ENCODE measurements at regions not wholly inside any gene's neighbourhood (a gene's known extent, or its start where the extent isn't known, plus 50 kb on each side); places are given as distances from the start of the nearest gene placed in this dataset.
"Not testable (repeated sequence)": the region's sequence is repeated elsewhere in the genome, so short reads cannot be mapped to it uniquely, and the experiment has no call there.

DNA sequence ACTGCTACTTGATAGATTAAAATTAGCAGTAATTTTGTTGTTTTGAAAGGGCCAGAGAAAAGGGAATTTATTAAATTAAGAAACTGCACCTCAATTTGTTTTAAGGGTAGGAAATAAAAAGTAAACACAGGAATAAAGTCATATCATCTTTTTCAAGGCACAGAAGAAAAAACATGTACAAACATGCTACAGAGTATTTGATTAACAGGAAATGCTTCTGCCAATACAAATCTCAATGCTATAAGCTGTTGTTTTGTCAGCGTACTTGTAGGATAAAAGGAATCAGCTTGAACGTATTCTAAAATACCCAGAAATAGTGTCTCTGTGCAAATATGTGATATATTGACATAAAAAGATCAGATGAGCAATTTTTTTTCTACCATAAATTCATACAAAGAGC lies 474.0 kb upstream of the MGAT4C start:
- no peak for DNase-seq

DNA sequence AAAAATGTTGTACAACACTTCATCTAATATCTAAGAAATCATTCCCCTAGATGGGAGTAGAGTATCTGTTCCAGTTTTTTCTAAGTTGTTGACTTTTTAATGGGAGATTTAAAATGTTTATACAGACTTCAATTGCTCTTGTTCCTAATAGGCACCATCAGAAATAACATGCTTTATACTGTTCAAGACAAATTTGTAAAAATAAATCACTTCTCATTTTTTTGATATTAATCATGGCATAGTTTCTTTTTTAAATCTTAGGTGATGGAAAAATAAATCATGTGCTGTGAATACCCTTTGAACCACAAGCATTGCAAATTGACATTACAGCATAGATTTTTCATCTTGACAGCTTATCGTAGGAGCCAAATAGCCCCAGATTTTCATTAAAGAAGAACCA lies 473.5 kb upstream of the MGAT4C start:
- DNase-seq: no peak

DNA sequence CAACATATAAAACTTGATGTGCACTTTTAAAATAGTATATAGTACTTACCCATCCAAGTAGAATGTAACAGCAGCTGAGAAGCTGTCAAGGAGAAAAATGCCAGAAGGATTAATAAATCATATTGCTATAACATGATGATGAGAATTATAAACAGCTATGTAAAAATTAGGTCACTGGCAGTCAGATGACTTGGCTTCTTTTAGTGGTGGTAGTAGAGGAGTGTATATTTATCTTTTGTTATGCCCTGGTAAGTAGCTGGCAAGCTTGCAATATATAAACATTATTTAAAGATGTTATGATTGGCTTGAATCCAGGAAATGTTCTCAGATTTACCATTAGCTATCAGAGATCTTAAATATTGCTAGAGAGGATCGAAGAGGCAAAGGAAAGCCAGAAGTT lies 471.0 kb upstream of the MGAT4C start:
- DNase-seq: no peak

DNA sequence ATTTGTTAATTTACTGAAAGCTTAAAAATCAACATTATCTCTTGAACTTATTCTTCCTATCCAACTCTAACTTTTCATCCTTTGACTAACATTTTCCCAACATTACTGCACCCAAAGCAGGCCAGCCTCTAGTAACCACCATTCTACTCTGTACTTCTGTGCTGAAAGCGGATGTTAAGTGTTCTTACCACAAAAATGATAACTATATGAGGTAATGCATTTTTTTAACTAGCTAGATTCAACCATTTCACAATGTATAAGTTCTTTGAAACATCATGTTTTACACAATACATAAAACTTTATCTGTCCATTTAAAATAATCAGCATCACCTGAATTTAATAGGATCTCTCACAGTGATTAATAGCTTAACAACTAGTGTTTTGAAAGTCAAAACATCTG lies 468.5 kb upstream of the MGAT4C start:
- DNase-seq: no peak

DNA sequence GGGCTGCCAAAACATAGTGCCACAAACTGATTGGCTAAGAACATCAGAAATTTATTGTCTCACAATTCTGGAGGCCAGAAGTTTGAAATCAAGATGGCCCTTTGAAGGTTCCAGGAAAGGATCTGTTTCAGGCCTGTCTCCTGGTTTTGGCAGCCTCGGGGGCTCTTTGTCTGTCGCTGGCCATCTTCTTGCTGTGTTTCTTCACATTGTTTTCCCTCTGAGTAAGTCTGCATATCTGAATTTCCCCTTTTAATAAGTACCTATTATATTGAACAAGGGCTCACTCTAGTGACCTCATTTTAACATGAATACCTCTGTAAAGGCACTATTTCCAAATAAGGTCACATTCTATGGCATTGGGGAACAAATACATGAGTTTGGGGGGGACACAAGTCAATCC lies 467.1 kb upstream of the MGAT4C start:
- no peak for DNase-seq

DNA sequence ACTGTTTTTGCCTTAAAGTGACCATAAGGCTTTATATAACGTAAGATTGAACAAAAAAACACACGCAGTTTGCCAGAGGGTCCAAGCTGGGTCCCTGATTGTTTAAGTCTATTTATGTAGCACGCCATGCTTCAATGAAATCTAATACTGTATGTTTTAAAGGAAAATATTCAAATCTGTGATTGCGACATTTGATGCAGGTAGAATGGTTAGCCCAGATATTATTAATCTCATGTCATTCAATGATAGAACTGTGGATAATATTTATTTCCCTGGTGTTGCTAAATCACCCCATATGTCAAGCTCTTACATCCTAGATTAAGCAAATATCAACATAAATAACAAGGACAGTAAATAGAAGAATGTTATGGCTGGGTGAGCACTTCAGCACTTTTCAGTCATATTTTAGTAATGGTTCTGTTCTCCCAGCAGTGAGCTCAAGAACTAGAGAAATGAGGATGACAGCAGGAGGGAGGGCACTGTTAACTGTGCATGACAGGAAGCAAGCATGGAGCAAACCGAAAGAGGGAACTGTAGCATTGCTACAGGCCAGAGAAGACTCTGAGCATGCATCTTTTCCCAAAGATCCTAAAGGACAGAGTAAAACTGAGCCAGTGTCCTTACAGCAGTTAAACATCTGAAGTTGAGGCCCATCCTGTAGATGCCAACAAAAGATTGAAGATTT lies 465.7 kb upstream of the MGAT4C start:
- no peak for DNase-seq

DNA sequence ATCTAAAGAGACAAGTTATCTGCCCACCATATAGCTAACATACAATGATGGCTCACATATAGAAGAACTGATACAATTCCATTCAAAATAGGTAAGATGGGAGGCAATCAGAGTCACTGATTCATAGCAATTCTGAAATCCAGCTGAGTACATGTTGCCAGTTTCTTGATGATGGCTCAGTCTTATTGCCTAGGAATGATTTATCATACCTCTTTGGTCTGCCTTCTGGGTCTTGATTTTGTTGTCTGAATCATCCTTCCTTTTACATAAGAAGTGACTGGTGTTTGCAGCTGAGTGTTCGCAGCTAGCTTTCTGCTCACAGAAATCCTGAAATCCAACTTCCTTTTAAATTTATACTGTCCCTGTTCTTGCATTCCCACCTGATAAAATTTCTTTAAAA lies 463.2 kb upstream of the MGAT4C start:
- no peak for DNase-seq

DNA sequence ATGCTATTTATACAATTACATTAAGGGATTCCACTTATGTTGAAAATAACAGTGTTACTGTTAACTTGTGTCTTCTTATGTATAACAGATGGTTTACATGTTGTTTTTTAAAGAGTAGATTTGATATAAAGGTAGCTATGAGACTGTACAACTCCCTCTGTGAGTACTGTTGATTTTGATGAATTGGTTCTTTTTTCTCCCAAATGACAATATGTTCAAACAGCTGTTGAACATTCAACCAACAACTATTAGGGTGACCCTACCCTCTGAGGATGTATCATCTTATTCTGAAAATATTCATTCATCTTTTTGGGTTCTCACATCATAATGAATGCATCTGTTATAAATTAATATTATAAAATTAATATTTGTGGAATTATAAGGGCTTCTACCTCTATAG lies 456.9 kb upstream of the MGAT4C start:
- no peak for DNase-seq

DNA sequence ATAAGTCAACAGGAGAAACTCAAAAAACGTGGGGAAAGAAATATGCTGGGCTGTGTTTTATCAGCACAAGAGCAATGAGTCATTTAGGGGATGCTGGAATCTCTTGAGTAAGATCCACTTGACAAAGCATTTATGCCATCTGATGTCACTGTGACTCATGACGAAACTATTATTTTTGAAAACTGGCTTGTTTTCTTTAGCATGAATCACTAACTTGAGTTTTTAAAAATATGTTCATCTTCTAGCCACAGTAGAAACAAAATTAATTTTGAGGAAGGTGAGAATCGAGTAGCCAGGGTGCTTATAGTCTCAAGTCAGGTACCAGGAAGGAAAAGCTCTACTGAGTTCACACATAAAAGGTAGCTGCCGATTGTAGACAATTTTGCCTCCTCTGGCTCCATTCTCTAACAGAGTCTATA lies 456.2 kb upstream of the MGAT4C start:
- no peak for DNase-seq

DNA sequence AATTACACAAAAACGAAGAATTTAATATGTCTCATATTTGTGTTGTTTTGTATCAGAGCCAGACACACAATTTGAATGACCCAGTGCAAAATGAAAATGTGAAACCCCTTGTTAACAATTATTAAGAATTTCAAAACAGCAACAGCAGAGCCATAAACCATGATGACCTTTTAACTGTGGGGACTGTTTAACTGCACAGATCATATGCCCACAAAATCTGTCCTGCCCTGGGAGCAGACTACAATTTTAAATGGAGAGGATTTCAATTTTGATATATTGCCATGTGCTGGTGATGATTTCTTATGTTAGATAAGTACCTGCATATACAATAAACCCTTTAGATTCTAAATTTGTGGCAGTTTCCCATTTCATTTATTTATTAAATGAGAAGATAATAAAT lies 455.5 kb upstream of the MGAT4C start:
- no peak for DNase-seq

DNA sequence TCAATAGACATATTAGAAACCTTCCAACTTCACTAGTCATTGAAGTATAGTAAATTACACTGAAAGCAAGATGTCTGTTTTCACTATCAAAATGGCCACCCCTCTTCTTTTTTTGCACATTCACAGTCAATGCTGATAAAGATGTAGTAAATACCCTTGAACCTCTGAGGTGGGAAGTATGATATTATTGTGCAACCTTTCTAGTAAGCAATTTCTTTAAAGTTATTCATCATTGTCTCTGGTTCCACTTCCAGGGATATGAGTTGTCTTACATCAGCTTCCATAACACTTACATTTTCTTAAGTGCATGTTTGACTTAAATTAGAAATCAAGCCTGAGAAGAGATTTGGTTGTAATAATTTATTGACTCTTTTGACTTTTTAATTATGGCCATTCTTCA lies 453.9 kb upstream of the MGAT4C start:
- DNase-seq: no peak

DNA sequence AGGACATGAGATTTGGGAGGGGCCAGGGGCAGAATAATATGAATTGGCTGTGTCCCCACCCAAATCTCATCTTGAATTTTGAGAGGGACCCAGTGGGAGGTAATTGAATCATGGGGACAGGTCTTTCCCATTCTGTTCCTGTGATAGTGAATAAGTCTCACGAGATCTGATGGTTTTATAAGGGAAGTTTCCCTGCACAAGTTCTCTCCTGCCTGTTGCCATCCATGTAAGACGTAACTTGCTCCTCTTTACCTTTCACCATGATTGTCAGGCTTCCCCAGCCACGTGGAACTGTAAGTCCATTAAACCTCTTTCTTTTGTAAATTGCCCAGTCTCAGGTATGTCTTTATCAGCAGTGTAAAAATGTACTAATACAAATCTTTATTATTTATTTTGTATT lies 452.8 kb upstream of the MGAT4C start:
- not testable (repeated sequence) for DNase-seq

DNA sequence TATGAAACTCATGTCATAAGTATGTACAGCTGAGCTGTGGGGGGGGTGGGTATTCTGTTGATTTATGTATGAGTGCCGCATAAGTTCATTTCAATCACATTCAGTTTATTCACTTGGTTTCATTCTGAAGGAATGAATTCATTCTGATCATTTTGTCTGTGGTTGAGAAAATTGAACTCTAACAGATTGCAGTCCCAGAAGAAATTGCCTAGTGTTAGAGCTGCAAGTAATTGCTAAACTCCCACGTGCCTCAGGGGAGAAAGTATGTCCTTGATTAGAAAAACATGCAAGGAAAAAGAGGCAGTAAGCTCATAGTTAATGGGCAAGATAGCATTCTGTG lies 442.4 kb upstream of the MGAT4C start:
- DNase-seq: no peak

DNA sequence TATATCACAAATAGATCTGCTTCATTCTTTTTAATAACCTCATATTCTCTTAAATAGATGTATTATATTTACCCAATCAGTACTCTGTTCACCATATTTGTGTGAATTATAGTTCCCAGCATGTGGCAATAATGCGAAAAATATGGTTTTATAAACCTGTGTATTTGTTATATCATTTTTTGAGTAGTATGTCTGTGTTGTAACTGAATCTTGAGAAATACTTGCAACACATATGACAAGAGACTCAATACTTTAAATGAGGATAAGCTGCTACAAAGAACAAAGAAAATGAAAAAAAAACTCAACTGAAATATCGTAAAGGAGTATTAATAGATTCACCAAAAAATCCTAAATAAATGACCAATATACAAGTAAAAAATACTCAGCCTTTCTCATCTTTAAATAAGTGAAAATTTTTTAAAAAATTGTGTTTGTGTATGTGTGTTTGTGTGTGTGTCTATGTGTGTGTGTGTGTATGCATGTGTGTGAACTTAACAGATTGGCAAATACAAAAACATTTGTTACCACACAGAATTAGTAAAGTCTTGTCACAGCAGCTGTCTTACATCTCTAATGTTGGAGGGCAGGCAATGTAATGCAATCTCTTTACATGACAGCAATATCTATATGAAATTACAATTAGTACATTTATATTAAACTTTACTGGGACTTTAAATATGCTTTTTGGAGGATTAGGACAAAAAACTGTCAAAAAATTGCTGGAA lies 441.9 kb upstream of the MGAT4C start:
- DNase-seq: no peak

DNA sequence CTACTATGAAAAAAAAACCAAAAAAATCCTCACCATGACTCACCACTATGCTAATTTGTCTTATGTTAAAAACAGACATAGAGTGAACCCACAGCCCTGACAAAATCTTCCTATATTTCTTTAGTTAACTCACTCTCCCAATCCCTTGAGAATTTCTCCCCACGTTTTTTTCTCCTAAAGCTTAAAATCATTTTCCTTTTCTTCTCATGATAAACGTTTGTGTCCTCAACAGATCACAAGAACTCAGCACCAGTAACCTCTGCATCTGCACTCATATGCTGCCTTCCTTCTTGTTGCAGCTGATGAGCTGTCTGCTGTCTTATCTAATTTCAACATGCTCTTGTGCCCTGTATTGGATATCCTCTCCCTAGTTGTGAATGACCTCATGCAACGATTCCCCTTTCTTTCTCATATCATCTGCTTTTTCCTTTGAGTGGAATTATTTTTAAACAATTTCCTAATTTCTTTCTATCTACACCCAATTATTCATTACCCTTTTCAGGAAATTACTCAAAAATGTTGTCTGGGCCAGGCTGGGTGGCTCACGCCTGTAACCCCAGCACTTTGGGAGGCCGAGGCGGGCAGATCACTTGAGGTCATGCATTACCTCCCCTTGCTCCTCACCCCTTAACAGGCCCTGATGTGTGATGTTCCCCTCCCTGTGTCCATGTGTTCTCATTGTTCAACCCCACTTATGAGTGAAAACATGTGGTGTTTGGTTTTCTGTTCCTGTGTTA lies 427.5 kb upstream of the MGAT4C start:
- DNase-seq: no peak

DNA sequence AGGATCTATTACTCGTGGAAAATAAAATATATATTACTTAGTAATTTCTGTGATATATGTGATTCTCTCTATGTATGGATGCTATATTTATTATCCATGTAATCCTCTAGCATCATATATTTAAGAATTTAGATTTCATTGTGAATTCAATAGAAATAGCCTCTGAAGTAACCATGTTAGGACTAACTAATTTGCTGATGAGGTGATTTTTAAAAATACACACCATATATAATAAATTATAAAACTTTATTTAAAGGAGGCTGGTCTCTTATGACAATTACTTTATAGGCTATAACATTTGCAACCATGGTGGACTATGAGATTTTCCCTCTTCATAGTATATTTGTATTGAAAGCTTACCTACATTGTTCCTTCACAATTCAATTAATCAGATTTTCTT lies 424.9 kb upstream of the MGAT4C start:
- no peak for DNase-seq

DNA sequence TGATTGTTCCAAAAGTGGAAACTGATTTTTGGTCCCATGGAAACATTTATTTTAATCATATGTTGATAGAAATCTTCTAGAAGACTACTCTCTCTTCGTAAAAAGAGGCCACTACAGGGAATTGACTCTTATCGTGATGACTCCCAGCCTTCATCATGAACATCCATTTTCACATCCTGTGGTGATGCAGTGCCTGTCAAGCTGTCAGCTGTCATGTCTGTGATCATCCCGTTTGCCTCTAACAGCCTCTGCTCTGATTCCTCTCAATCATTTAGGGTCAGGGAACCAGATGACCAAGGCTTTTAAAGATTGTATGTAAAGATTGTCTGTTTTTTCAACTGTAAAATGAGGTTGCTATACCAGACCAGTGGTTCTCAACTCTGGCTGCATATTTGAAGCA lies 419.0 kb upstream of the MGAT4C start:
- DNase-seq: no peak

DNA sequence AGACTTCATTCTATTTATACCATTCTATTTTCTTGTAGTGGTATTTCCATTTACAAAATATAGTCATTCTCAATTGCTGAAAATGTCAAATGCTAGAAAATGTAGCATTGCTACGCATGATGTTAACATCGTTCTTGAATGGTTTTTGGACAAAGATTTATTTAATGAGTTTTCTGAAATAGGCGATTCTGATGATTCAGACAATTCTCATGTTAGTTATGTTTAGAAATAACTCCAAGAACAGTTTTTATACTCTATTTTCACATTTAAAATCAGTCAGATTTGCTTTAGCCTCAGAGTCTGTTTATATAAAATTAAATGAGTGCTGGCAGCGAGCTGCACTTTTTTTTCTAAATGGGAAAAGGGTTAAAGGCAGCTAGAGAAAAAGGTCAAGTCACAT lies 414.8 kb upstream of the MGAT4C start:
- no peak for DNase-seq

DNA sequence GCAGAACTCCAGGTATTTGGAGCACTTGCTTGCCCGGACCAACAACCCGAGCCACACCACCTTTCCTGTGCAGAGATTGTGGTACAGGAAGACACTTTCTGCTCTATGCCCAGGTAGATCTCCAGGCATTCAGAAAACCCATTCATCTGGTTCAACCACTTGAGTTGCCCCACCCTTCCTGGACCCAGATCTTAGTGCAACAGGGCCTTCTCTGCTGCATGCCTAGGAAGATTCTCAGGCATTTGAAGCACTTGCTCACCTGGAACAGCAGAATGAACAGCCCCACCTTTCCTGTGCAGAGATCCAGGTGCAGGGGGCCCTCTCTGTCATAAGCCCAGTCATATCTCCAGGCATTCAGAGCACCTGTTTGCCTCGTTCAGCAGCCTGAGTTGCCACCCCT lies 412.8 kb upstream of the MGAT4C start:
- no peak for DNase-seq

DNA sequence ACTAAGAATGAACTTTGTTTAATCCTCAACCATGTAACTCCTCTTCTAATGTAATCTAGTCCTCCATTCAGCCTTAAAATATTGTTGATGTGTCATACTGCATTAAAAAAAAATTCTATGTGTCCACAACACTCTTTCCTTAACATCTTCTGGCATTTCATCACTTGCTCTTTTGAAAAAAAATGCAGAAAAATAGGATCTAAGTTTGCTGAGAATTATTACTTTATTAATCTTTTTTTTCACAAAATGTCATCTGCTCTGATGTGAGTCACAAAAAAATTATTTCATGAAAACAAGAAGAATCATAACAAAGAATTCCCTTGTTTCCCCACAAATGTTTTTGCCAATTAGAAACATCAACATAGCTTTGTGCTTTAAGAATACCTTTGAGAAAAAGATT lies 410.1 kb upstream of the MGAT4C start:
- no peak for DNase-seq

DNA sequence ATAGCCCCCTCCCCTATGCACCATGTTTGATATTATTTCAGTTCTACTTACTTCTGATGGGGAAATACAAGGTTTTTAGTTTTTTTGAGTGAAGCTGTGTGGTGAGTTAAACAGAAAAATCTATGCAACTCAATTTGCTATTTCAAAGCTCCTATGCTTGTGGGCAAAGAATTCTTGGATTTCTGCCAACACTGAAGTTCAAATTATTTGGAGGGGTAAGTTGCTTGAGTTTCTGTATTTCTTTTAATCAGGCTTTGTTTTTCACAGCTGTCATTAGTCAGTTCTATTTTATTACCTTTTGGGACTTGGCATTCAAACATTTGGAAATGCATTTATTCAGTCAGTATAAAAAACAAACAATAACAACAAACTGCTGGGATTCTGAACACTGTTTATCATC lies 407.5 kb upstream of the MGAT4C start:
- no peak for DNase-seq

DNA sequence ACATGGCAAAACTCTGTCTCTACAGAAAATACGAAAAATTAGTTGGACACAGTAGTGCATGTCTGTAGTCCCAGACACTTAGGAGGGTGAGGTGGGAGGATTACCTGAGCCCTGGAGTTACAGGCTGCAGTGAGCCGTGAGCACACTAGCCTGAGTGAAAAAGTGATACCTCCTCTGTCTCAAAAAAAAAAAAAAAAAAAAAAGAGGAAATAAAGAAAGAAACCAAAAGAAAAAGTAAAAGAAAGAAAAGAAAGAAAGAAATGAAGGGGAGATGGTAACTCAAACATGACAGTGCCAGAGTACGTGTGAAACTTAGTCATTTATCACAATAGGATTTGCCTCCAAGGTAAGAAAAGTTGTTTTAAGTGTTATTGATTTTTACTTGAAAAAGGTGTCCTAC lies 407.0 kb upstream of the MGAT4C start:
- DNase-seq: no peak

DNA sequence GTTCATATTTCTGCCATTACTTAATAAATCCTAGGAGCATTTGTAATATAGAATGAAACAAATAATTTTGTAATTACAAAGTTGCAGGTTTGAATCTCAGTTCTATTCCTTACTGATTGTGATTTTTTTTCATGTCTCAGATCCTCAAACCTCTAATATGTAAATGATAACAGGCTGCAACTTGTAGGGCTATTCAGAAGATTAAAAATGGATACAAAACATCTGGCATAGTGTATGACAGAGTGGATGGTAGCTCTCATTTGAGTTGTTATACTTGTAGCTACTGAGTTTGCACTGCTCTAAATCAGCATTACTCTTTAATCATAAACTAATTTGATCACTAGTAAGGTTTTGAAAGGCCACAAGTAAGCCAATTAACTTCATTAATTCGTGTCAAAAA lies 406.3 kb upstream of the MGAT4C start:
- no peak for DNase-seq

DNA sequence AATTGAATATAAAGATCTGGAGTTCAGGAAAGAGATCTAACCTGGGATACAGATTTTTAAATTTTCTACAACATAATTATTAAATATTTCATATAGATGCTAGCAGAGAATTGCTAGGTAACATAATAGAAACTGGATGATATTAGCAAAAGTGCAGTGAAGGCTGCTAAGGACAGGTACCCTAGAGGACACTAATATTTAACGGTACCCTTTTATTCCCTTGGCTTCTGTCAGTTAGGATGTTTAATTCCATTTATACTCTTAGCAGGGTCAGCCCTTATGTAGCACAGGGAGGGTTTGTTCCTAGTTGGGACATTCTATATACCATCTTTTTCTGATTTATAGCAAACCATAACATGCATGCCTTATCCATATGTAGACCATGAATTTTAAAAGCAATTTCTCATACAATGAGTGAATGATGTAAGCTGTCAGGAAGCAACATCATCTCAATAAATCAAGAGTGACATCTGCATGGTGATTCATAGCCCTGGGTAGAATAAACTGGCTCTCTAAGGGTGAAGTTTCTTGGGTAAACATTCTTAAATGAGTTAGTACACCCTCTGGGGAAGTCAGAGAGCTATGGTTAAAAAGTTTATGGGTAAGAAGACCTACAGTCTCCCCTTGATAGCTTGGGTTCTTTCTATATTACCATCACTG lies 404.4 kb upstream of the MGAT4C start:
- no peak for DNase-seq
